Tibial nerve (tissue), 4 donors: ENCODE measurements at regions not wholly inside any gene's neighbourhood (a gene's known extent, or its start where the extent isn't known, plus 50 kb on each side); places are given as distances from the start of the nearest gene placed in this dataset.

Source experiments
- DNase-seq, 2 donors: peaks; one replicate each; pipeline ENCODE4 v3.0.0-alpha.2; 2019; ENCODE audit warnings: low spot score in 2 of 2
- H3K27ac ChIP-seq, 4 donors: fragments of 200-600 bp; sonication (generic) in 3 of 4; one replicate each; pipeline ENCODE4 v1.5.1; 2017 to 2019; ENCODE audit warnings: mild to moderate bottlenecking in 1 of 4
- H3K27me3 ChIP-seq, 2 donors: fragments of 200-600 bp; sonication (generic) in 1 of 2; one replicate each; pipeline versions ENCODE4 v1.5.1 to v1.6.0; 2017 to 2019
- H3K36me3 ChIP-seq, 3 donors: fragments of 200-600 bp; sonication (generic); one replicate each; pipeline ENCODE4 v1.5.1; 2018 to 2019
- H3K4me1 ChIP-seq, 4 donors: fragments of 200-600 bp; sonication (generic) in 3 of 4; one replicate each; pipeline ENCODE4 v1.5.1; 2017 to 2019
- H3K4me3 ChIP-seq, 4 donors: fragments of 200-600 bp; sonication (generic) in 3 of 4; one replicate each; pipeline ENCODE4 v1.5.1; 2017 to 2019; ENCODE audit warnings: mild to moderate bottlenecking in 1 of 4, moderate library complexity in 1 of 4
- H3K9me3 ChIP-seq, 4 donors: fragments of 200-600 bp; sonication (generic) in 3 of 4; one replicate each; pipeline ENCODE4 v1.5.1; 2017 to 2019
- EP300 ChIP-seq, 2 donors: sonication (generic); formaldehyde crosslinking; IDR thresholded peaks; one replicate each; pipeline ENCODE4 v1.6.1; 2017; ENCODE audit warnings: antibody characterized with exemption in 2 of 2, mild to moderate bottlenecking in 1 of 2
- POLR2A ChIP-seq, 2 donors: fragments of 450-650 bp; IDR thresholded peaks; one replicate each; pipeline ENCODE4 v1.6.1; 2017; ENCODE audit warnings: antibody characterized with exemption in 2 of 2, mild to moderate bottlenecking in 2 of 2, moderate library complexity in 2 of 2
- WGBS, 2 donors: methylation state at CpG; one replicate each; pipeline ENCODE4 v1.1.5; 2018; 5-methylcytosine and 5-hydroxymethylcytosine counted together
- TF ChIP-seq, protein P1 (sequence below), 5 experiments: fragments of 200-600 bp in 3 of 5; fragments of 450-650 bp in 2 of 5; sonication (generic) in 3 of 5; IDR thresholded peaks; one replicate each; pipeline ENCODE4 v1.5.1; 2016 to 2019; ENCODE audit warnings: antibody characterized with exemption in 5 of 5, mild to moderate bottlenecking in 3 of 5, moderate library complexity in 2 of 5

DNA sequence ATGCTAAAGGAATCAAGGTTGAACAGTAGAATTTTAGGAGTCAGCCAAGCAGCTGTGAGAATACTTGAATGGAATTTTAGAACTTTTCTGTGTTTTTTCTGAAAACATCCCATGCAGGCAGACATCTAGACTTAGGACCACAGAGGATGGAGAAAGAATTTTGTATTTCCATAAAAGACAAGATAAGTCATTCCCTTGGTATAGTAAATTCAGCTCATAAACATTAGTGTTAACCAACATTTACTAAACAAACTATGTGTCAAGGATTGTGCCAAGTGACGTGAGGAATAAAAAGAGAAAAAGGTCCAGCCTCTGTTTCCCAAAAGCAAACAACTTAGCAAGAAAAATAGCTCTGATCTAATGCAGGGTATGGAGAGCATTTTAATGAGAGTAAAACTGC, 210.2 kb upstream of the NR5A2 start:
- Histone ChIP-seq H3K4me3 (no peak overlapping the region), H3K36me3 (no peaks in the 10 kb centered on the region), H3K27me3 (no peaks in the 10 kb centered on the region), H3K9me3 (no peaks in the 10 kb centered on the region), H3K27ac (no peak overlapping the region), H3K4me1 (no peaks in the 10 kb centered on the region)
- TF ChIP-seq POLR2A (IDR thresholded peaks at IDR 0.05), result no peak
- TF ChIP-seq EP300 (IDR thresholded peaks at IDR 0.05), result no peak
- TF ChIP-seq, protein P1, sequence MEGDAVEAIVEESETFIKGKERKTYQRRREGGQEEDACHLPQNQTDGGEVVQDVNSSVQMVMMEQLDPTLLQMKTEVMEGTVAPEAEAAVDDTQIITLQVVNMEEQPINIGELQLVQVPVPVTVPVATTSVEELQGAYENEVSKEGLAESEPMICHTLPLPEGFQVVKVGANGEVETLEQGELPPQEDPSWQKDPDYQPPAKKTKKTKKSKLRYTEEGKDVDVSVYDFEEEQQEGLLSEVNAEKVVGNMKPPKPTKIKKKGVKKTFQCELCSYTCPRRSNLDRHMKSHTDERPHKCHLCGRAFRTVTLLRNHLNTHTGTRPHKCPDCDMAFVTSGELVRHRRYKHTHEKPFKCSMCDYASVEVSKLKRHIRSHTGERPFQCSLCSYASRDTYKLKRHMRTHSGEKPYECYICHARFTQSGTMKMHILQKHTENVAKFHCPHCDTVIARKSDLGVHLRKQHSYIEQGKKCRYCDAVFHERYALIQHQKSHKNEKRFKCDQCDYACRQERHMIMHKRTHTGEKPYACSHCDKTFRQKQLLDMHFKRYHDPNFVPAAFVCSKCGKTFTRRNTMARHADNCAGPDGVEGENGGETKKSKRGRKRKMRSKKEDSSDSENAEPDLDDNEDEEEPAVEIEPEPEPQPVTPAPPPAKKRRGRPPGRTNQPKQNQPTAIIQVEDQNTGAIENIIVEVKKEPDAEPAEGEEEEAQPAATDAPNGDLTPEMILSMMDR (IDR thresholded peaks at IDR 0.05), result no peak
- WGBS, 2 donors, result 51 to 54% methylated on average over 1 of the region's 1 CpG
- no peak for DNase-seq

DNA sequence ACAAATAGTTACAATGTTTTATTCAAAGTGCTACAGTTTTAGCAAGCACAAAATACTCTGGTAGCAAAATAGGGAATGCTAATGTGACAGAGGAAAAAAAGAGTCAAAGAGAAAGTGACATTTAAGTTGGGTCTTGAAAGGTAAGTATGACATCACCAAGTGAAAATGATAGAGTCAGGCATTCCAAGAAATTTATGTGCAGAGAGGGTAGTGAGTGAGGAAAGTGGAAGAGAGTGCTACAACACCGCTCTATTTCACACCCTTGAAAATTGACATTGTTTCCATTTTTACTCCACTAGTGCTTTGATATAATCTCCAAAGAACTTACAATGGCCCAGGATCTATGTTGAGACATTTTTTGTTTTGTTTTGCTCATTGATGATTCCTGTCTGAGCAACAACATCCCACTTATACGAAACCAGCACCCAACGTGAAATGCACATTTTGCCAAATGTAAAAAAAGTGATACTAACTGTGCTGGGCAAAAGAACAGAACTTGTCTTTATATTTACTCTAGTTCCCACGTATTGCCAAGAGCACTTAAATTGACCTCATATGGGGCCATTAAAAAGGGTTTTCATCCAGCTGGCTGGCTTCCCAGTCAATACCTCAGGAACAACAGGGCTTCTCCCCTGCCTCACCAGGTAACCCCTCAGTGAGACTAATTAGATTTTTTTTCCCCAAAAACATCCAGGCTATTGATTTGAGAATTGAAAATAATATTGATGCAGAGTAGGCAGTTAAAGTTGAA, 206.3 kb upstream of the NR5A2 start:
- Histone ChIP-seq H3K4me1 (no peaks in the 10 kb centered on the region), H3K27me3 (no peaks in the 10 kb centered on the region), H3K4me3 (no peak overlapping the region), H3K36me3 (no peaks in the 10 kb centered on the region), H3K27ac (no peak overlapping the region), H3K9me3 (peaks cover 0 to 8% (median 0%) of the 10 kb centered on the region in 4 donors)
- no peak for TF ChIP-seq EP300 (IDR thresholded peaks at IDR 0.05)
- WGBS, 2 donors, result 34 to 45% methylated on average over 4 of the region's 4 CpGs
- no peak for DNase-seq

DNA sequence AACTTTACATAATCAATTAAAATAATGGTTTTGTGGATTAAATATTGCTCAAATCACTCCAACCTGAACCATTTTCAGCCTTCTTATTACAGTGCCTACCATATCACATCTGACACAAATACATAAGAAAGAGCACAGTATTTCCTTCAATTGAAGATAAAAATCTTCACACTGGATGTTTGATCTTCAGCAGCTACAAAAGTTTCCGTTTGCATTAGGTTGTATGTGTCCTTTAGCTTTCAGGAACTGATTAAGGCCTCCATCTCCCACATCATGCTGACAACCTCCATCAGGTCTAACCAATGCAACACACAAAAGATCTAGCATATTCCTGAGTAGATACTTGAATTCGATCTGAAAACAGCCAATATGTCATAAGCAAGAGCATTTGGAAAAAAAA, 195.1 kb upstream of the NR5A2 start:
- peaks cover 0 to 10% (median 0%) of the 10 kb centered on the region in 4 donors for H3K9me3 ChIP-seq
- no peaks in the 10 kb centered on the region for H3K4me1 ChIP-seq
- no peaks in the 10 kb centered on the region for H3K27me3 ChIP-seq
- H3K36me3 ChIP-seq, result no peaks in the 10 kb centered on the region
- H3K4me3 ChIP-seq, result no peak overlapping the region
- TF ChIP-seq EP300 (IDR thresholded peaks at IDR 0.05) (no peak), POLR2A (IDR thresholded peaks at IDR 0.05) (no peak)
- TF ChIP-seq, protein P1 (IDR thresholded peaks at IDR 0.05), result no peak
- no peak for DNase-seq
- 71 to 83% methylated on average over 2 of the region's 2 CpGs for WGBS, 2 donors
- no peak overlapping the region for H3K27ac ChIP-seq

DNA sequence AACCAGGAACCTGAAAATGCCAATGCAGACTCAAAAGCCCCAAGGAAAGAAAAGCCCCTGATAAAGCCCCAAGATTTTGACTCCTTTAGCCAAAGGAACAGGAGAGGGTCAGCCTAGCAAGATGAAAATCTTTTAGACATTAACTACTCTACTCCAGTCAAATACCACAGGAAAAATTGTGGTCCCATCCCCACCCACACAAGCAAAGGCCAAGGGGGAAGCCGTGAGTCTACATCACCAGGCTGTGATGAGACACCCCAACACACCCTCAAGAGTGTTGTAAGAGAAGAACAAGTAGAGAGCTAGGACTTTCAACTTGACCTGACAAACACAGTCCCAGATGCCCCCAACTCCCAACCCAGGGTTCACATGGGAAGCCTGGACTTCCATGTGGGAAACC, 192.8 kb upstream of the NR5A2 start:
- H3K27me3 ChIP-seq, result no peaks in the 10 kb centered on the region
- no peaks in the 10 kb centered on the region for H3K4me1 ChIP-seq
- no peak overlapping the region for H3K27ac ChIP-seq
- WGBS, 2 donors, result 35 to 58% methylated on average over 1 of the region's 1 CpG
- H3K36me3 ChIP-seq, result no peaks in the 10 kb centered on the region
- DNase-seq, result no peak
- TF ChIP-seq, protein P1 (IDR thresholded peaks at IDR 0.05), result no peak
- H3K9me3 ChIP-seq, result peaks cover 0 to 10% (median 0%) of the 10 kb centered on the region in 4 donors
- H3K4me3 ChIP-seq, result no peak overlapping the region

DNA sequence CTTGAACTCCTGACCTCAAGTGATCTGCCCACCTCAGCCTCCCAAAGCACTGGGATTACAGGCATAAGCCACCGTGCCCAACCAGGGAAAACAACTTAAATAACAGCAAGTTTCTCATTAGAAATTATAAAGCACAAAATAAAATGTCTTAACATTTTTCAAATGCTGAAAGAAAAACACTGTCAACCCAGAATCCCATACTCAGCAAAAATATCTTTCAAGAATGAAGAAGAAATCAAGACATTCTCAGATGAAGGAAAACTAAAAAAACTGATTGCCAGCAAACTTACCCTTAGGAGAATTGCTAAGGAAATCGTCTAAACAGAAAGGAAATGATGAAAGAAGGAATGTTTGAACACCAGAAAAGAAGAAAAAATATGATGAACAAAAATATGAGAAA, 191.1 kb upstream of the NR5A2 start:
- Histone ChIP-seq H3K9me3 (peaks cover 0 to 10% (median 0%) of the 10 kb centered on the region in 4 donors), H3K27ac (no peak overlapping the region), H3K4me1 (no peaks in the 10 kb centered on the region), H3K4me3 (no peak overlapping the region), H3K36me3 (no peaks in the 10 kb centered on the region), H3K27me3 (no peaks in the 10 kb centered on the region)
- DNase-seq, result no peak
- TF ChIP-seq, protein P1 (IDR thresholded peaks at IDR 0.05), result no peak
- no peak for TF ChIP-seq EP300 (IDR thresholded peaks at IDR 0.05)
- no peak for TF ChIP-seq POLR2A (IDR thresholded peaks at IDR 0.05)
- 80 to 81% methylated on average over 2 of the region's 2 CpGs for WGBS, 2 donors
